Calu3 (cell line): ENCODE measurements at regions not wholly inside any gene's neighbourhood (a gene's known extent, or its start where the extent isn't known, plus 50 kb on each side); places are given as distances from the start of the nearest gene placed in this dataset.

ENCODE experiments used
- BruUV-seq: library from RNA; stranded (reverse); fragments of 400-500 nt; replicated peaks from 2 replicates; lab custom pipeline; 2021; lab: Mats Ljungman, UMichigan
- CTCF ChIA-PET: fragments of 300-600 bp; sonication (Branson Sonifier 250); formaldehyde crosslinking; loops from one replicate; lab custom pipeline; 2022; ENCODE audit warnings: antibody characterized with exemption; lab: Charles Lee
- DNase-seq: peaks from one replicate; pipeline ENCODE4 v3.0.0; 2022
- H3K27ac Mint-ChIP-seq: one replicate; pipeline ENCODE4 v1.8.0; 2022; ENCODE audit warnings: mixed read lengths; ENCODE audit not compliant: unreplicated experiment
- H3K27me3 Mint-ChIP-seq: one replicate; pipeline ENCODE4 v1.8.0; 2022; ENCODE audit warnings: mixed read lengths; ENCODE audit not compliant: unreplicated experiment
- H3K36me3 Mint-ChIP-seq: one replicate; pipeline ENCODE4 v1.8.0; 2022; ENCODE audit warnings: mild to moderate bottlenecking, moderate library complexity, mixed read lengths; ENCODE audit not compliant: insufficient read depth, unreplicated experiment
- H3K4me1 Mint-ChIP-seq: one replicate; pipeline ENCODE4 v1.8.0; 2022; ENCODE audit warnings: mild to moderate bottlenecking, low read depth, mixed read lengths; ENCODE audit not compliant: unreplicated experiment
- H3K4me3 Mint-ChIP-seq: one replicate; pipeline ENCODE4 v1.8.0; 2022; ENCODE audit warnings: mild to moderate bottlenecking, low read depth, moderate library complexity, mixed read lengths; ENCODE audit not compliant: unreplicated experiment
- H3K9me3 Mint-ChIP-seq: one replicate; pipeline ENCODE4 v1.8.0; 2022; ENCODE audit warnings: low read depth, mixed read lengths; ENCODE audit not compliant: unreplicated experiment
- intact Hi-C: fragments of 100-400 bp; cut with micrococcal nuclease; formaldehyde crosslinking; loops from one replicate; pipeline ENCODE4 v1.10.0; 2022; ENCODE audit not compliant: unreplicated experiment
- TF ChIP-seq, protein P1 (sequence below): fragments of 200-600 bp; IDR thresholded peaks from one replicate; pipeline ENCODE4 v1.8.0; 2022; ENCODE audit warnings: antibody characterized with exemption; ENCODE audit not compliant: unreplicated experiment

GRCh38 chr7:41292487-41292886 lies 410.4 kb downstream of the INHBA start:
- intact Hi-C loops: no loop called here
- TF ChIP-seq, protein P1, sequence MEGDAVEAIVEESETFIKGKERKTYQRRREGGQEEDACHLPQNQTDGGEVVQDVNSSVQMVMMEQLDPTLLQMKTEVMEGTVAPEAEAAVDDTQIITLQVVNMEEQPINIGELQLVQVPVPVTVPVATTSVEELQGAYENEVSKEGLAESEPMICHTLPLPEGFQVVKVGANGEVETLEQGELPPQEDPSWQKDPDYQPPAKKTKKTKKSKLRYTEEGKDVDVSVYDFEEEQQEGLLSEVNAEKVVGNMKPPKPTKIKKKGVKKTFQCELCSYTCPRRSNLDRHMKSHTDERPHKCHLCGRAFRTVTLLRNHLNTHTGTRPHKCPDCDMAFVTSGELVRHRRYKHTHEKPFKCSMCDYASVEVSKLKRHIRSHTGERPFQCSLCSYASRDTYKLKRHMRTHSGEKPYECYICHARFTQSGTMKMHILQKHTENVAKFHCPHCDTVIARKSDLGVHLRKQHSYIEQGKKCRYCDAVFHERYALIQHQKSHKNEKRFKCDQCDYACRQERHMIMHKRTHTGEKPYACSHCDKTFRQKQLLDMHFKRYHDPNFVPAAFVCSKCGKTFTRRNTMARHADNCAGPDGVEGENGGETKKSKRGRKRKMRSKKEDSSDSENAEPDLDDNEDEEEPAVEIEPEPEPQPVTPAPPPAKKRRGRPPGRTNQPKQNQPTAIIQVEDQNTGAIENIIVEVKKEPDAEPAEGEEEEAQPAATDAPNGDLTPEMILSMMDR: no peak
- H3K4me1 Mint-ChIP-seq: no peaks in the 10 kb centered on the region
- CTCF ChIA-PET: interaction anchor here (0.6 to 0.9 kb wide), 2 partner anchors 9 to 16 kb away, joined by 5 to 7 read pairs; no protein-coding TSS in a partner anchor
- no peak overlapping the region for H3K4me3 Mint-ChIP-seq
- H3K36me3 Mint-ChIP-seq: no peaks in the 10 kb centered on the region
- peaks cover 4% of the 10 kb centered on the region for H3K9me3 Mint-ChIP-seq
- BruUV-seq: no TSS peak
- no peak for DNase-seq
- H3K27me3 Mint-ChIP-seq: no peaks in the 10 kb centered on the region
- H3K27ac Mint-ChIP-seq: no peak overlapping the region

DNA sequence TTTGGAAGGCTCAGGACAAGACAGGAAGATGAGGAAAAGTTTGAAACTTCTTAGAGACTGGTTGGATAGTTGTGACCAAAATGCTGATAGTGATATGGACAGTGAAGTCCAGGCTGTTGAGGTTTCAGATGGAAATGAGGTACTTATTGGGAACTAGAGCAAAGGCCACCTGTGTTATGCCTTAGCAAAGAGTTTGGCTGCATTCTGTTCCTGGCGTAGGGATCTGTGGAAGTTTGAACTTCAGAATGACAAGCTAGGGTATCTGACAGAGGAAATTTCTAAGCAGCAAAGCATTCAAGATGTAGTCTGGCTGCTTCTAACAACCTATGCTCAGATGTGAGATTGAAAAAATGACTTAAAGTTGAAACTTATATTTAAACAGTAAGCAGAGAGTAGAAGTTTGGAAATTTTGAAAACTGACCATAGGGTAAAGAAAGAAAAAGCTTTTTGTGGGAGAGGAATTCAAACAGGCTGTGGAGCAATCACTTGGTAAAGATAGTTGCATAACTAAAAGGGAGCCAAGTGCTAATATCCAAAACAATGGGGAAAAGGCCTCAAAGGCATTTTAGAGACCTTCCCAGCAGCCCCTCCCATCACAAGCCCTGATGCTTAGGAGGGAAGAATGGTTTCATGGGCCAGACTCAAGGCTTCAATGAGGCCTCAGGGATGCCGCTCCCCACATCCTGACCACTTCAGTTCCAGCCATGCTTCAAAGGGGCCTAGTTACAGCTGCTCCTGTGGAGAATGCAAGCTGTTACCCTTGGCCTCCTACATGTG lies 415.1 kb downstream of the INHBA start:
- CTCF ChIA-PET: interaction anchor here (0.6 kb wide), 1 partner anchor 1929 kb away, joined by 3 read pairs; no protein-coding TSS in a partner anchor
- Mint-ChIP-seq H3K4me1 (no peaks in the 10 kb centered on the region), H3K4me3 (no peak overlapping the region), H3K27ac (no peak overlapping the region), H3K36me3 (no peaks in the 10 kb centered on the region), H3K9me3 (peaks cover 6% of the 10 kb centered on the region), H3K27me3 (no peaks in the 10 kb centered on the region)
- TF ChIP-seq, protein P1: no peak
- DNase-seq: no peak
- BruUV-seq: no TSS peak
- intact Hi-C loops: no loop called here

DNA sequence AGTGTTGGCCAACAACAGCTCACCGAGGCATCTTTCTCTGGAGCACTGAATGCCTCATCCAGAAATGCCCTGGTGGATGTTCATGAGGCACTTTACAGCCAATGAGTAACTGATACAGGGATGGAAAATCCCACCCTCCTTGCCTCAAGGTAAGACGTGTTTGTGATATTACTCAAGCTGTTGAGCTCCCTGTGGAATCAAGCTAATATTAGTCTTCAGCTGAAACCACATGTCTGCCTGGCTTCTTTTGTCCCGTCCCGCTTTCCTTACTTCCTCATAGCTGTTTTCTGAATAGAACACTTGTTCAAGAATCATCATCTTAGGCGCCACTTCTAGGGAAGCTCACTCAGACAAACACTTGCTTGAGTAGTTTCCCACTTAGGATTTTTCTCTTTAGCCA lies 422.4 kb downstream of the INHBA start:
- DNase-seq: no peak
- Mint-ChIP-seq H3K9me3 (peaks cover 7% of the 10 kb centered on the region), H3K4me3 (no peak overlapping the region), H3K27ac (no peak overlapping the region), H3K27me3 (no peaks in the 10 kb centered on the region), H3K36me3 (no peaks in the 10 kb centered on the region), H3K4me1 (no peaks in the 10 kb centered on the region)
- intact Hi-C loops: no loop called here
- CTCF ChIA-PET: interaction anchor here (0.6 kb wide), 1 partner anchor 142 kb away, joined by 3 read pairs; no protein-coding TSS in a partner anchor
- TF ChIP-seq, protein P1: no peak
- no TSS peak for BruUV-seq

DNA sequence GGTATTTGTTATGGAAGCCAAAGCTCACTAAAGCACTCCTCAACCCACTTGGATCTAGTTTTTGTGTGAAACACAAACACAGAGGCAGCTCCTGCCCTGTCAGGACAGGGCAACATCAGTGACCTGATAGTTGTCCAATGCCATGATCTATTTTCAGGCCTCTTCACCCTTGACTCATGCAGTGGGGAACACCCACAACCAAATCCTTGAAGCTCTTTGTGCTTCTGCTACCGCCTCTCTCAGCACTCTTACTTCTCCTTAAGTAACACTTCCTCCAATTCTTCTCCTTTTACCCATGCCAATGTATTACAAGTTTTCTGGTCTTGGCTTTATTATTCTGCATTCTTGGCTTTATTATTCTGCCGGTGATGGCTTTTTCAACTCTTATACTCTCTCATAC lies 425.3 kb downstream of the INHBA start:
- Mint-ChIP-seq H3K27me3 (no peaks in the 10 kb centered on the region), H3K9me3 (peaks cover 5% of the 10 kb centered on the region), H3K27ac (no peak overlapping the region), H3K4me3 (no peak overlapping the region), H3K36me3 (no peaks in the 10 kb centered on the region), H3K4me1 (no peaks in the 10 kb centered on the region)
- CTCF ChIA-PET: no interaction called here
- no TSS peak for BruUV-seq
- intact Hi-C loops: no loop called here
- TF ChIP-seq, protein P1: no peak
- no peak for DNase-seq
